ENCODE measurements at regions not wholly inside any gene's neighbourhood (a gene's known extent, or its start where the extent isn't known, plus 50 kb on each side); places are given as distances from the start of the nearest gene placed in this dataset.

GRCh38 chr12:131613186-131613585 lies 97.7 kb upstream of the SFSWAP start:
- peaks cover 0 to 9% (median 2%) of the 10 kb centered on the region in 4 donors for H3K4me1 ChIP-seq
- TF ChIP-seq CTCF (IDR thresholded peaks at IDR 0.05): no peak
- H3K9me3 ChIP-seq: no peaks in the 10 kb centered on the region
- intact Hi-C loops (cut with DNase I; ENCODE audit: low total_unique reads): no loop called here
- H3K27me3 ChIP-seq: peaks cover 0 to 32% of the 10 kb centered on the region in 2 donors
- DNase-seq: no peak
- H3K27ac ChIP-seq: no peak overlapping the region
- no peaks in the 10 kb centered on the region for H3K36me3 ChIP-seq
- H3K4me3 ChIP-seq: no peak overlapping the region

DNA sequence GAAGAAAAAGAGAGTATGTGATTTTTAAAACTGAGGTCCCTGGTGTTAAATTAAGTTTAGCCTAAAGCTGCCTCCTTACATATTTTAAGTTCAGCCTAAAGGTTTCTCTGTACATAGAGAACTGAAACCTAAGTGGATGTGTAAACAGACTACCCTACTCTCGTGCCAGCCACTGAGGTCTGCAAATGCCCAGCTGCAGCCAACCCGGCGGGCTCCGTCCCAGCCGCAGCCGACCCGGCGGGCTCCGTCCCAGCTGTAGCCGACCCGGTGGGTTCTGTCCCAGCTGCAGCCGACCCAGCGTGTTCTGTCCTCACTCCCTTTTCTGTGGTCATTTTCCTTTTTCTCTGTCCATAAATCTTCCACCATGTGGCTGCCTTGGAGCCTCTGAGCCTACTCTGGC lies 97.2 kb upstream of the SFSWAP start:
- TF ChIP-seq CTCF (IDR thresholded peaks at IDR 0.05): no peak
- intact Hi-C loops (cut with DNase I; ENCODE audit: low total_unique reads): no loop called here

DNA sequence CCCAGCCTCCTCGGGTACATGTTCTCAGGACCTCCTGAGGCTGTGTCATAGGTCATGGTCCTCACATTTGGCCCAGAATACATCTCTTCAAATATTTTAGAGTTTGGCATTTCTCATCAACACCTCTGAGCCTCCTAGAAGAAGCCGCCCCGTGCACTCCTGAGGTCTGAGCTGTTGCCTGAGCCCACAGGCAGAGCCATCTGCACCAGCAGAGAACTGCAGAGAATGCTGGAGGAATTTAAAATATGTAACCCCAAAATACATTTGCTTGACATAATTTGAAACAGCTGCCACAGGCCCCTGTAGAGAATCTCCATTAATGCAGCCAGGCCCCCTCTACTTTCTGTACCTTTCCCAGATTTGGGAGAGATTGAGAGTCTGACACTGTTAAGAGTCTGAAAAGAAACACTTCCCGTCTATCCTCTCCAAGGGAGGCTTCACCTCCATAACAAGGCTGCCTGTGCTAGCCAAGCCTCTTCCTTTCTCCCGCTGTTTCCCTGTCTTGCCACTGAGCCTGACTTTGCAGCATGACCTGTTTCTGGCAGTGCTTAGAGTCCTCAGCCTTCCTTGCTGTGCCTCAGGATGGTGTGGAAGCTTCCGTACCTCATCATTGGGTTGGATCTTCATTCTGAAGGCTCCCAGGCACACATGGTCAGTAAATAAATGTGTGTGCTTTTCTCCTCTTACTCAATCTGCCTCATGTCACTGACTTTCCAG lies 95.4 kb upstream of the SFSWAP start:
- intact Hi-C loops (cut with DNase I; ENCODE audit: low total_unique reads): no loop called here
- no peaks in the 10 kb centered on the region for H3K36me3 ChIP-seq
- no peak overlapping the region for H3K4me3 ChIP-seq
- no peak for DNase-seq
- no peak overlapping the region for H3K27ac ChIP-seq
- H3K27me3 ChIP-seq: peaks cover 0 to 41% of the 10 kb centered on the region in 2 donors
- no peaks in the 10 kb centered on the region for H3K4me1 ChIP-seq
- H3K9me3 ChIP-seq: no peaks in the 10 kb centered on the region
- TF ChIP-seq CTCF (IDR thresholded peaks at IDR 0.05): no peak

More for the DNA sequence above, 97.2 kb upstream of the SFSWAP start:
- DNase-seq: no peak
- H3K4me1 ChIP-seq: peaks cover 0 to 8% (median 2%) of the 10 kb centered on the region in 4 donors
- H3K27ac ChIP-seq: no peak overlapping the region
- no peaks in the 10 kb centered on the region for H3K9me3 ChIP-seq
- peaks cover 0 to 37% of the 10 kb centered on the region in 2 donors for H3K27me3 ChIP-seq
- no peaks in the 10 kb centered on the region for H3K36me3 ChIP-seq
- H3K4me3 ChIP-seq: no peak overlapping the region

DNA sequence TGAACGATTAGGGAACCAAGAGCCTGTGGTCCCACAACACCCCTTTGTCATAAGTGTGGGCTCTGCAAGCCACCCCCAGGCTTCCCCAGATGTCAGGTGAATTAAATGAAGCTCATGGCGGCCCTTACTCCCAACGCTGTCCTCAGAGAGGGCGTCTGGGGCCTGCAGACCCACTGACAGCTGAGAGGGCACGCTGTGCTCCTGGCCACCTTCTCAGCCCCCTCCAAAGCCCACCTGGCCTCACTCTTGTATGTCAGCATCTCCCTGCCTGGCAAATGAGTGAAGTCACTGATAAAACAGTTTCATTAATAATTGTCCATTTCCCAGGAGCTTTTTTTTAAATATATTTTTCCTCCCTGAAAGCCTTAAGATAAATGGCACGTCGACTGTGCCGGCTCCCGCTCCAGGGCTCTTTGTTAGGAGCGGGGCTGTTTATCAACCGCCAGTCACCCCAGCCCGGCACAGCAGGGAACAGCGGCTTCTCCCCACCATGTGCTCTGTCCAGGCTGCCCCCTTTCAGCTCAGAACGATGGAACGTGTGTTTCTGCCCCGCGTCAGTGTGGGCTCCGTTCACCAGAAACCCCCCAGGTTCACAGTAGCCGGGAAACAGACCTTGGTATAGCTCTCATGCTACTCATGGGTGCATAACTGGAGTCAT lies 94.7 kb upstream of the SFSWAP start:
- Histone ChIP-seq H3K4me3 (no peak overlapping the region), H3K9me3 (no peaks in the 10 kb centered on the region), H3K27ac (no peak overlapping the region), H3K27me3 (peaks cover 0 to 45% of the 10 kb centered on the region in 2 donors), H3K36me3 (no peaks in the 10 kb centered on the region), H3K4me1 (no peaks in the 10 kb centered on the region)
- no peak for DNase-seq
- intact Hi-C loops (cut with DNase I; ENCODE audit: low total_unique reads): no loop called here
- no peak for TF ChIP-seq CTCF (IDR thresholded peaks at IDR 0.05)

DNA sequence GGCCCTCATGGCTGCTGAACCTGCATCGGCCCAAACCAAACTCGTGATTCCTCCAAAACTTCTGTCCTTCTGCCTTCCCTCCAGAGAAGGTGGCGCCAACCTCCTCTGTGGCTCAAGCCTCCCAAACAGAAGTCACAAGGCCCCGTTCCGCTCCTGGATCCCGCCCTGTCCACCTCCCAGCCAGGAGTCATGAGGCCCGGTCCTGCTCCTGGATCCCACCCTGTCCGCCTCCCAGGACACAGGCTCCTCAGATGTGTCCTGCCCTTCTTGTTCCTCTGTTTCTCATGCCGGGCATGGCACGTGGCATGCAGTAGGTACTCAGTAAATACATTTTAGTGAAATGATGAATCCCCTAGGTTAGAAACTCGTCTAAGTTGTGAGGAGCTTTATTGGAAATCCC lies 94.2 kb upstream of the SFSWAP start:
- TF ChIP-seq CTCF (IDR thresholded peaks at IDR 0.05): no peak

More for the DNA sequence above, 94.2 kb upstream of the SFSWAP start:
- Histone ChIP-seq H3K27ac (no peak overlapping the region), H3K4me3 (no peak overlapping the region), H3K9me3 (no peaks in the 10 kb centered on the region), H3K27me3 (peaks cover 0 to 43% of the 10 kb centered on the region in 2 donors), H3K4me1 (no peaks in the 10 kb centered on the region), H3K36me3 (no peaks in the 10 kb centered on the region)
- intact Hi-C loops (cut with DNase I; ENCODE audit: low total_unique reads): no loop called here
- no peak for DNase-seq
